Activated CD4-positive, alpha-beta T cell treated with anti-CD3 and anti-CD28 coated beads, Interleukin-2, amount 10 ng/mL, durations not matched to agents 24 days and 14 days (primary cell): ENCODE measurements at regions not wholly inside any gene's neighbourhood (a gene's known extent, or its start where the extent isn't known, plus 50 kb on each side); places are given as distances from the start of the nearest gene placed in this dataset.

Experiments used
- DNase-seq: peaks from one replicate; pipeline ENCODE4 v3.0.0; 2022
- H3K27ac Mint-ChIP-seq: one replicate; pipeline ENCODE4 v1.8.0; 2022; ENCODE audit warnings: mild to moderate bottlenecking, mixed read lengths
- H3K27me3 Mint-ChIP-seq: one replicate; pipeline ENCODE4 v1.8.0; 2022; ENCODE audit warnings: mixed read lengths
- H3K36me3 Mint-ChIP-seq: one replicate; pipeline ENCODE4 v1.8.0; 2022; ENCODE audit warnings: low read depth, mild to moderate bottlenecking, mixed read lengths
- H3K4me1 Mint-ChIP-seq: one replicate; pipeline ENCODE4 v1.8.0; 2021; ENCODE audit warnings: mixed read lengths
- H3K4me3 Mint-ChIP-seq: one replicate; pipeline ENCODE4 v1.8.0; 2022; ENCODE audit warnings: mild to moderate bottlenecking, moderate library complexity, mixed read lengths
- H3K9me3 Mint-ChIP-seq: one replicate; pipeline ENCODE4 v1.8.0; 2021; ENCODE audit warnings: mixed read lengths
- intact Hi-C: fragments of 100-400 bp; cut with micrococcal nuclease; formaldehyde crosslinking; loops from one replicate; pipeline ENCODE4 v1.15.1; 2023

DNA sequence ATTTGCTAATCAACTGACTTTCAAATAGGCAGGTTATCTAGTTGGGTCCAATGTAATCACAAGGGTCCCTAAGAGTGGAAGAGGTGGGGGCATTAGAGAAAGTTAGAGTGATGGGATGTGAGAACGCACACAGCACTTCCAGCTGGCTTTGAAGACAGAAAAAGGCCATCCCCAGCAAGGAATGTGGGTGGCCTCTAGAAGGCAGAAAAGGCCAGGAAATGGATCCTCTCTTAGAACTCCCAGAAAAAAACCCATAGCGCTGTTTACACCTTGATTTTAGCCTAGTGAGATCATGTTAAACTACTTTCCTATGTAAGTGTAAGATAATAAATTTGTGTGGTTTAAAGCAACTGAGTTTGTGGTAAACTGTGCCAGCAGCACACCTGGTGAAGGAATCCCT is 219.5 kb upstream of the HABP2 start:
- H3K36me3 Mint-ChIP-seq, result no peaks in the 10 kb centered on the region
- DNase-seq, result no peak
- H3K4me3 Mint-ChIP-seq, result no peak overlapping the region
- H3K4me1 Mint-ChIP-seq, result no peaks in the 10 kb centered on the region
- intact Hi-C loops, result no loop called here
- H3K27me3 Mint-ChIP-seq, result peaks cover 6% of the 10 kb centered on the region
- H3K9me3 Mint-ChIP-seq, result no peaks in the 10 kb centered on the region
- H3K27ac Mint-ChIP-seq, result no peak overlapping the region

DNA sequence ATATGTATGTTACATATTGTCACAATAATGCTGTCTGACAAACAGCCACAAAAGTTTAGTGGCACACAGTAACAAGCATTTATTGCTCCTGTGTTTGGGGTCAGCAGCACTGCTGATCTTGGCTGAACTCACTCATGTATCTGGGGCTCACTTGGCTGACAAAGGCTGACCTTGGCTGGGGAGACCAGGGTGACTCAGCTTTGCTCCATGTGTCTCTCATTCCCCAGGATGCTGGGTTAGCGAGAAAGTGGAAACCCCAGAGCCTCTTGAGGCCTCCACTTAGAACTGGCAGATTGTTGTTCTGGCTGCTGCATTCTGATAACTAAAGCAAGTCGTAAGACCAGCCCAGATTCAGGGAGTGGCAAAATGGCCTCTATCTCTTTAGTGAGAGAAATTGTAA is 217.3 kb upstream of the HABP2 start:
- H3K27me3 Mint-ChIP-seq, result peaks cover 2% of the 10 kb centered on the region
- H3K9me3 Mint-ChIP-seq, result no peaks in the 10 kb centered on the region
- H3K4me1 Mint-ChIP-seq, result no peaks in the 10 kb centered on the region
- H3K36me3 Mint-ChIP-seq, result no peaks in the 10 kb centered on the region
- no peak overlapping the region for H3K27ac Mint-ChIP-seq
- H3K4me3 Mint-ChIP-seq, result no peak overlapping the region
- intact Hi-C loops, result no loop called here
- no peak for DNase-seq

DNA sequence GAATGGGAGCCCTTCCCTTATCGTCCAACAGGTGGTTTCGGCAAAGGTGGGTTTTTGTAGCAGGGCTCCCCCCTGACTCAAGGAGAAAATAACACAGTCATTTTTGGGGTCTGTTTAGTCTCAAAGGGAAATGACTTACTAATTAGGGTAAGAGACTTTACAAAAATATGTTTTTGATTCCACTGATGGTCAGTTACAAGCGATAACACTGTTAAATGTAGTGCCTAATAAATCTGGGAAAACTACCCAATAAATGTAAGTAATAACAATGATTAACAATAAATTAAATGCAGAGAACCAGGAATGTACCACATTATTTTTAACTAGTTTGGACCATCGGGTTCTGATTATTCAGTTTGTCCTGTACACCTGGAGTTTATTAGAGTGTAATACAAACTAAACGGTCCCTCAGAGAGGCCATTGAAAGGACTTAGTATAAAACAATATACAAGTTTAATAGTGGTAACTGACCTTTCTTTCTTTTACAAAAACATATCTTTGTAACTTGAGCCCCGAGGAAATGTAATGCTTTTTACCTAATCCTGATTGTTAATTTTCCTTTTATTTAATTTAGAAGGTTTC is 216.2 kb upstream of the HABP2 start:
- intact Hi-C loops, result no loop called here

DNA sequence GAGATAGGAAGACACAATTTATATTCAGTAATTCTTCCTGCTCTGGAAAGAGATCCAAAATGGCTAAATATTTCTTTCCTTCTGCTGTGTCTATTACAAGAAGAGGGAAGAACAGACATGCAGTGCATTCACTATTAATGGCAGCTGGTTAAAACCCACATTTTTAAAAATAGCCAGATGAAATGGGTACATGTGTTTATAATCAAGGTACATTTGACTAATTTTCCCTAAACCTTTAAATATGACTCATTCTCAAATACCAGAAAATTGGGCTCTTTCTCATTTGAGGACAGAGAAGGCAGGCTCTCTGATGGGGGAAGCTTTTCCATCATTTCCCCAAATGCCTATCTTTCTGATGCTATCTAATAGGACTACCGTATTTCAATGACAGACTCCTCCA is 215.7 kb upstream of the HABP2 start:
- intact Hi-C loops, result no loop called here
- no peak overlapping the region for H3K4me3 Mint-ChIP-seq
- no peak overlapping the region for H3K27ac Mint-ChIP-seq
- H3K9me3 Mint-ChIP-seq, result no peaks in the 10 kb centered on the region
- peaks cover 1% of the 10 kb centered on the region for H3K27me3 Mint-ChIP-seq
- DNase-seq, result no peak
- no peaks in the 10 kb centered on the region for H3K4me1 Mint-ChIP-seq
- no peaks in the 10 kb centered on the region for H3K36me3 Mint-ChIP-seq

More for the DNA sequence above, 216.2 kb upstream of the HABP2 start:
- Mint-ChIP-seq H3K4me3 (no peak overlapping the region), H3K36me3 (no peaks in the 10 kb centered on the region), H3K4me1 (no peaks in the 10 kb centered on the region), H3K9me3 (no peaks in the 10 kb centered on the region), H3K27ac (no peak overlapping the region), H3K27me3 (peaks cover 2% of the 10 kb centered on the region)
- no peak for DNase-seq

DNA sequence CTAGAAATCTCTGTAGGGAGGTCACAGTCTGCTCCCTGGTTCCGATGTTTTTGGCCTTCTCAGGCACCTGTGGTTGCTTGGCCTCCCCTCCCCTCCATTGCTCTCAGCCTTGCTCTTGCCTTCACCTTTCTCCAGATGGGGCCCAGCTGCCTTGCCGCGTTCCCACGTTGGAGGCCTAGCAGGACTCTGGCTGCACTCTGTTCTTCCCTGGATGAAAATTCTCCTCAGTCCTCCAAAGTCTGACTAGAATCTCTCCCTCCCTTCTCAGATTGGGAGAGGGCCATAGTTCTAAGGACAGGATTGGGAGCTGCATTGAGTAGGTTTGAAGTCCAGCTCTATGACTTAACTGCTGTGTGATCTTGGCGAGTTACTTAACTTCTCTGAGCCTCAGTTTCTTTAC is 213.7 kb upstream of the HABP2 start:
- H3K4me1 Mint-ChIP-seq, result no peaks in the 10 kb centered on the region
- no peak overlapping the region for H3K27ac Mint-ChIP-seq
- no peak for DNase-seq
- intact Hi-C loops, result no loop called here
- H3K27me3 Mint-ChIP-seq, result peaks cover 1% of the 10 kb centered on the region
- H3K9me3 Mint-ChIP-seq, result no peaks in the 10 kb centered on the region
- no peaks in the 10 kb centered on the region for H3K36me3 Mint-ChIP-seq
- no peak overlapping the region for H3K4me3 Mint-ChIP-seq

DNA sequence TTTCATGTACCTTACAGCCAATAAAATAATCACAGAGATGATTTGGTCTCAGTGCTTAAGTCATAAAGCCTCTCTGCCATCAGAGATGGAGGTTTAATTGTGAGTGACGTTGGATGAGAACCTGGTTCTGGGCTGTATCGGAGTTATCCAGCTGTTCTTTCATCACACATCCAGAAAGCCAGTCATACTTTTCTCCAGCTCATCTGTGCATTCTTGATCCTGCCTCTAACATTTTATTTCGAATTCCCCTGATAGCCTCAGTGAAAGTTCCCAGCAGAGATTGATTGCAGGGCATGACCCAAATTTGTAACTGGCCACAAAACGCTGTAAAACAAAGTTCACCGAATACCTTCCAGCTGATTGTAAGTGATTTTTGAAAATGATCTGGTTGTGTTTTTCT is 212.6 kb upstream of the HABP2 start:
- Mint-ChIP-seq H3K36me3 (no peaks in the 10 kb centered on the region), H3K4me1 (no peaks in the 10 kb centered on the region), H3K9me3 (no peaks in the 10 kb centered on the region), H3K4me3 (no peak overlapping the region), H3K27ac (no peak overlapping the region), H3K27me3 (peaks cover 2% of the 10 kb centered on the region)
- intact Hi-C loops, result no loop called here
- no peak for DNase-seq

DNA sequence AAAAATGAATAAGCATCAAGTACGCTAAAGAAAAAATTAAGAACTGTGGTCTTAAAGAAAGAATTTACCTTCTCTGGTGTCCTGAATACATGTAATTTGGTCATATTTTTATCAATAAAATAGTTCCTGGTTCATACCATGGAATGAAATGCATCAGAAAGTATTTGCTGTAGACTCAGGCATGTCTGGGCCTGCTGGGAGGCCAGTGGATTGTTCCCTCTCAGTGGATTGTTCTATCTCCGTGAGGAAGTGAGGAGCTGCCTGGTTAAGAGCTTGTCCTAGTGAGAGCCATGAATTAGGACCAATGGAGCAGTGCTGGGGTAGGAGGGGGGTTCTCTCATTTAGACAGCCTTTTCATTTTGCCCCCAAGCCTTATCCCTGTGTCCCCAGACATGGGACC is 211.7 kb upstream of the HABP2 start:
- no peak for DNase-seq
- no peak overlapping the region for H3K27ac Mint-ChIP-seq
- H3K27me3 Mint-ChIP-seq, result peaks cover 2% of the 10 kb centered on the region
- intact Hi-C loops, result no loop called here
- H3K36me3 Mint-ChIP-seq, result no peaks in the 10 kb centered on the region
- H3K9me3 Mint-ChIP-seq, result no peaks in the 10 kb centered on the region
- H3K4me1 Mint-ChIP-seq, result no peaks in the 10 kb centered on the region
- no peak overlapping the region for H3K4me3 Mint-ChIP-seq

DNA sequence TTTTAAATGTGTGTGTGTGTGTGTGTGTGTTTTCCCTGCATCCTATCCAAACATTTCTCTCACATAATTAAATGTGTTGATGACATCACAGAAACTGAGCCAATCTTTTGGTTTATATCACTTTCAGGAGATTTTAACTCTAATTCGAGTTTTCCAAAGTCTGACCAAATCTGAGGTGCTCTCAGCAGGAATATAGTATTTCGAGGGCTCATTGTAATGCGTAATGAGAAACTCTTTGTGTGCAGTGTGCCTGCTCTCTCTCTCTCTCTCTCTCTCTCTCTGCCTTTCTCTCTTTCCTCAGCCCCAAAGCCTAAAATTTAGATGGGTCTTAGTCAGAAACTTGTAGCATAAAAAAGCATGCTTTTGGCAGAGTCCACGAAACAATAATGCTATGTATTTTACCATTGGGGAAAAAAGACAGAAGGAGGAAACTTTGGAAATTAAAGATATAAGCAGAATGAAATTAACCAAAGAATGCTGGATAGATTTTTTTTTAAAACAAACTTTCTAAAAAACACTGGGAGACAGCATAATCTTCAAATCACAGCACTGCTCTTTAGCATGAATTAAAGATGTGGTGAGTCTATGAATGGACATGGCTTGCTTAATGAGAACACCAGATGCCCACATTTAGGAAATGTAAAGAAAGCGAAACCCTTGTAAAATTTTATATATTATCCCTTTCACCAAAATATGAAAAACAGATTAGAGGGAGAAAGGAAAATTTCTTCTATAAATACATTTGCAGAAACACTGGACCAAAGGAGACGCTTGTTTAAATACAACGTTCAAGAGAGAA is 206.8 kb upstream of the HABP2 start:
- H3K27me3 Mint-ChIP-seq, result peaks cover 2% of the 10 kb centered on the region
- no peaks in the 10 kb centered on the region for H3K36me3 Mint-ChIP-seq
- no peak overlapping the region for H3K4me3 Mint-ChIP-seq
- DNase-seq, result no peak
- no peaks in the 10 kb centered on the region for H3K4me1 Mint-ChIP-seq
- intact Hi-C loops, result no loop called here
- no peaks in the 10 kb centered on the region for H3K9me3 Mint-ChIP-seq
- no peak overlapping the region for H3K27ac Mint-ChIP-seq

DNA sequence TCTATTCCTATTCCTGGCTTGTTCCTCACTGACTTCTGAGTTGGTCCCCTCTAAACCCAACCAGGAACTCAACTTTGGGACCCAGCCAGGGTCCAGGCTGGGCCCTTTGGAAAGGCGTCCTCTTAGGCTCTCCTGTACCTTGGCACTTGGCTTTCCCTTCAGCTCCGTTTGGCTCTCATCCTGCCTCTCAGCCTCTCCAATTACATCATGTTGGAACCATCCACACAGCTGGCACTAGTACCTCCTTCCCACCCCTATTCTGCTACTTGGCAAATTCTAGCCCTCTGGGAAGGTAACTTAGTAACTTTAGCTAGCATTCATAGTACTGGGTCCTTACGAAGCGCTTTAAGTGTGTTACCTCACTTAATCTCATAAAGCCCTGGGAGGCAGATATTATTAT is 205.3 kb upstream of the HABP2 start:
- Mint-ChIP-seq H3K27me3 (peaks cover 2% of the 10 kb centered on the region), H3K36me3 (no peaks in the 10 kb centered on the region)

DNA sequence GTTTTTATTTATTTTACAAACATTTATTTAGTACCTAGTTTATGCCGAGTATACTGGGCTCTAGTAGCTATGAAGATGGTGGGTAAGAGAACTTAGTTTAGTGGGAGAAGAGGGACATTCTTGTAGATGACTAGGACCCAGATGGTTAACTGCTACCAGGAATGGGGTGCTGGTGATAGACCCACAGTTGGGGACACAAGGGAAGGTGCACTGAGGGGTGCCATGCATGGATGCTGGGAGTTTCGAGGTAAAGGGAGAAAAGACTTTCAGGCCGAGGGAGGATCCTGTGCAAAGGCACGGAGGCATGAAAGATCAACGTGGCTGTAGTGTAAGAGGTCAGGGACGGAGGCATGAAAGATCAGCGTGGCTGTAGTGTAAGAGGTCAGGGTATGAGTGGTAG is 204.2 kb upstream of the HABP2 start:
- H3K9me3 Mint-ChIP-seq, result no peaks in the 10 kb centered on the region
- H3K4me1 Mint-ChIP-seq, result no peaks in the 10 kb centered on the region
- peaks cover 2% of the 10 kb centered on the region for H3K27me3 Mint-ChIP-seq
- DNase-seq, result no peak
- no peak overlapping the region for H3K4me3 Mint-ChIP-seq
- no peaks in the 10 kb centered on the region for H3K36me3 Mint-ChIP-seq
- intact Hi-C loops, result no loop called here
- no peak overlapping the region for H3K27ac Mint-ChIP-seq

More for the DNA sequence above, 205.3 kb upstream of the HABP2 start:
- no peak for DNase-seq
- Mint-ChIP-seq H3K4me1 (no peaks in the 10 kb centered on the region), H3K4me3 (no peak overlapping the region), H3K27ac (no peak overlapping the region), H3K9me3 (no peaks in the 10 kb centered on the region)
- intact Hi-C loops, result no loop called here

DNA sequence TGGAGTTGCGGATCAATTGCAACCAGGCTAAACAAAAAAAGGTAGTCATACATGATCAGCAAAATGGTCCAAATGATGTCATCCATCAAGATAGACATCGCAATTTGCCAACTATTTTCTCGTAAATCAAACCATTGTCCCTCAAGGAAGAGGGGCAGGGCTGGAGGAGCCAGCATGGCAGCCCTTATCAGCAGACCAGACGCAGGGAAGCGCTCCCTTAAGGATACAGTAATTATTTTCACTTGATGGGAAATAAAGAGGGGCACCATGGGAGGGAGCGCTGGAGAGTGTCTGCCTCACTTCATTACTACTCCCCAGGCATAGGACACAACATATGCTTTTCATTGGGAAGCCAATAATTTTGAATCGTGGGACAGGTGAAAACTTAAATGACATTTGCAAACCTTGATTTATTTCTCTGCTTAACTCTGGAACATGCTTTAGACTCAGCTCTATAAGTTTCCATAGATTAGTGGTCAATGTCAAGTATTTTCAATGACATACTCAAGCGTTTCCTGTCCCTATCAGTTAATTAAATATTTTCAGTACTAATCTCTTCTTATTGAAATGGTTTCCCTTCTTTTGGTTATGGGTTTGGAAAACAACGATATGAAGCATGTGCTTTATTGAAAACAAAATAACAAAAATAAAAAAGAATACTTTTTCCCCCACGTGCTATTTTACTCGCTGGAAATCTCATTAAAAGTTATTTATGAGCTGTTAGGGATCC is 202.4 kb upstream of the HABP2 start:
- H3K36me3 Mint-ChIP-seq, result no peaks in the 10 kb centered on the region

DNA sequence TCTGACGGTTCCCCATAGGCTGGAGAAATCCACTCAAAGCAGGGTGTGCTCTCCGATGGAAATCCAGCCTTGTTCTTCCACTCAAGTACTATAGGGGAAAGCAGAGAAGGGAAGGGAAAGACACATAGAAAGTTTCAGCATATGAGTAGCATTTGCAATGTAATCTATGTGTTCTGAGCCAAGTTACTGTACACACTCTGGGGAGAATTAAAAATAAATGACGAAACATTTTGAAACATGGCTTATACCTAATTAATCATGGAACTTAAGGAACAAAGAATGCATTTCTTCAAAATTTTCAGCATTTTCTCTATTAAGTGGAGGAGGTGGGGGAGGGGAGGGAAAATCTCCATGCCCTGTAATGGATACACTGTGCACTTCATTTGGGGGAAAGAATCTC is 198.1 kb upstream of the HABP2 start:
- intact Hi-C loops, result no loop called here
- no peaks in the 10 kb centered on the region for H3K36me3 Mint-ChIP-seq
- H3K4me3 Mint-ChIP-seq, result no peak overlapping the region
- no peaks in the 10 kb centered on the region for H3K9me3 Mint-ChIP-seq
- no peak for DNase-seq
- no peak overlapping the region for H3K27ac Mint-ChIP-seq
- H3K4me1 Mint-ChIP-seq, result no peaks in the 10 kb centered on the region
- no peaks in the 10 kb centered on the region for H3K27me3 Mint-ChIP-seq

More for the DNA sequence above, 202.4 kb upstream of the HABP2 start:
- no peaks in the 10 kb centered on the region for H3K9me3 Mint-ChIP-seq
- no peak overlapping the region for H3K27ac Mint-ChIP-seq
- no peak for DNase-seq
- intact Hi-C loops, result no loop called here
- H3K4me3 Mint-ChIP-seq, result no peak overlapping the region
- H3K4me1 Mint-ChIP-seq, result no peaks in the 10 kb centered on the region
- H3K27me3 Mint-ChIP-seq, result no peaks in the 10 kb centered on the region

DNA sequence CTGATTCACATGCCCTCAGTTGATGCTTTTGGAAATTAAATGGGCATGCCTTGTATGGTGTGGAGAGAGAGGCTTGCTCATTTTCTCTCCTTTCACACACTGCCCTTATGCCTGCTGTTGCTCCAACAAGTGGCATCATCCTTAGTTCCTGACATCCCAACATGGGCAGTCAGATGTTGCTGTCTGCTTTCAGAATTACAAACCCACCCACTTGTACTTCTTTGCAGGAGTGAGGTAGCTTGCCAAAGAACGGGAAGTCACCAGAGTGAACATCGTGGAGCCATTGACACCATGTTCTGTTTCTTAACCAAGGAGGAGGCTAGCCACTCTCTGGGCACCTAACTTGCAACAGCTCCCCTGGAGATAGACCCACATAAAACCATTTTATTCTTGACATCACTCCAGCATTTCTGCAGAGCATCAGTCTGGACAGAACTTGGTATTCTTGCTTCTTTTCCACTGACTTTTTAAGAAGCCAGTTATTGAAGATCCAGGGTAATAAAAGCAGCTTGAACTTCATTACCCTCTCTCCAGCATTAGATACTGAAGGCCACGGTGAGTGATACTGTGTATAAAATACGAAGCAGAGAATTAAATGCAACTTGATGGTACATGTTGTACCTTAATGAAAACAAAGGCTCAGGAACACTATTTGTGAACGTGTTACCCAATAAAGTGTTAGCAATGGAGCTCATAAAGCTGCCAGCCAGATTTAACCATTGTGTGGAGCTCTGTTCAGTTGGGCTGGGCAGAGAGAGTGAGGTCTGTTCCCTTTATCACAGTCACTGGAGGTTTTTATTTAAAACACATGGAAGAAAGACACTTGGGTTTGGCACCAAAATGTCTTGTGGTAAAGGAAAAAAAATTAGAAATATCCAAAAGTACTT is 195.8 kb upstream of the HABP2 start:
- H3K36me3 Mint-ChIP-seq, result no peaks in the 10 kb centered on the region
- H3K4me3 Mint-ChIP-seq, result no peak overlapping the region
- no peak overlapping the region for H3K27ac Mint-ChIP-seq
- peaks cover 1% of the 10 kb centered on the region for H3K27me3 Mint-ChIP-seq
- H3K4me1 Mint-ChIP-seq, result no peaks in the 10 kb centered on the region
- H3K9me3 Mint-ChIP-seq, result no peaks in the 10 kb centered on the region
- intact Hi-C loops, result no loop called here
- DNase-seq, result no peak
